GM04503 (cell line): ENCODE measurements at regions not wholly inside any gene's neighbourhood (a gene's known extent, or its start where the extent isn't known, plus 50 kb on each side); places are given as distances from the start of the nearest gene placed in this dataset.

Experiments
- DNase-seq: peaks from one replicate; pipeline ENCODE4 v3.0.0-alpha.2; 2012; ENCODE audit warnings: low read depth

DNA sequence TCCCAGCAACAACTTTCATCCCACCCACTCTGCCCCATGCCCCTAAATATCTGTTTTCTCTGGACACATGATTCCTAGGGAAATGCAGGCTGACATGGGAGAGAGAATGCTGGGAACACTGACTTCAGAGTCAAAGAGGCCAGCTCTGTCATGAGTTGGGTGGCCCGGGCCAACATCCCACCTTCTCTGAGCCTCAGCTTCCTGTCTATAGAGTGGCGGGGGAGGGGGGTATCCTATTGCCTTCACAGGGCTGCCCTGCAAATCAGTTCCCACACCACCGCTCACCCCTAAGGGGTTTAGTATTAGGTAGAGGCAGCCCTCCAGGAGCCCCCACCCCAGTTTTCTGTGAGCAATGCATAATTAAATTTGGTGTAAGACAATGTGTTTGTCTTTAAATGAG lies 175.0 kb upstream of the NCAM1 start:
- DNase-seq: no peak

DNA sequence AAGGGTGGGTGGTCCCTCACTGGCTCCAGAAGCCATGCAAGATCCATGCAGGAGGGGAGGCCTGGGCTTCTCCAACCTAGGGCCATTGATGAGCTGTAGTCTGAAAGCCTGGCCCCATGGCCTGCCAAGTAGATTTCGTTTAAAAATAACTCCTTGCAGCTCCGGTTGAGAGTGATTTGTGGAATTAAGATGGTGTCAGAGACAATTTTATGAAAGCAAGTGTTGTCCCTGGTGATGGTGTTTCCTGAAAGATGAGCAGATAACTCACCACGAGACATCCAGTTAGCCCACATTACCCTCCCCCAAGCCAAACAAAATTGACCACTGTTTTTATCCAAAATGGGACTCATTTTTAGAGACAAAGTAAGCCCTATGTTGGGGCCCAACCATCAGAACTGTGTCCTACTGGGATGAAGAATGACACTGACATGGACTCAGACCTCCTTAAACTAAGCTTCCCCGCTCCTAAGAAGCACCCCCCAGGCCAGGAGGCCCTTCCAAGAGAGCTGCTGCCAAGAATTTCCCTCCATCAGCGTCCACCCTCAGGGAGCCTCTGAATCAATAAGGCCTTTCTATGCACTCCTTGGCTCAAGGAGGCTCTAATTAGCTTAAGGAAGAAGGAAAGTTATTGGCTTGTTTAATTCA lies 174.2 kb upstream of the NCAM1 start:
- DNase-seq: no peak

DNA sequence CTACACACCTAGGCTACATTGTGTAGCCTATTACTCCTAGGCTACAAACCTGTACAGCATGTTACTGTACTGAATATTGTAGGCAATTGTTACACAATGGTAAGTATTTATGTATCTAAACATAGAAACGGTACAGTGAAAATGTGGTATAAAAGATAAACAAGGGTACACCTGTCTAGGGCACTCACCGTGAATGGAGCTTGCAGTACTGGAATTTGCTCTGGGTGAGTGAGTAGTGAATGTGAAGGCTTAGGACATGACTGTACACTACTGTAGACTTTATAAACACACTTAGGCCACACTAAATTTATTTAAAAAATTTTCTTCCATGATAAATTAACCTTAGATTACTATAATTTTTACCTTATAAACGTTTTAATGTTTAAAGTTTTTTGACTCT lies 171.7 kb upstream of the NCAM1 start:
- no peak for DNase-seq

DNA sequence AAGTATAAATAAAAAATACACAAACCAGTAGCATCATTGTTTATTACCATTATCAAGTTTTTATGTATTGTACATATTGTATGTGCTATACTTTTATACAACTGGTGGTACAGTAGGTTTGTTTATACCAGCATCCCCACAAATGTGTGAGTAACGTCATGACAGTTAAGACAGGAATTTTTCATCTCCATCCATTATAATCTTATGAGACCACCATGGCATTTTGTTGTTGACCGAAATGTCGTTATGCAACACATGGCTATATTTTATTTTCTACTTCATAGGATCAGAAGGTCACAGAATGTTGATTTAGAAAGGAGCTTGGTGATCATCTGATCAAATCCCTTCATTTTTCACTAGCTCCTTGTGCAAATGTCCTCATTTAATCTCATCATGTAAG lies 170.9 kb upstream of the NCAM1 start:
- DNase-seq: no peak

DNA sequence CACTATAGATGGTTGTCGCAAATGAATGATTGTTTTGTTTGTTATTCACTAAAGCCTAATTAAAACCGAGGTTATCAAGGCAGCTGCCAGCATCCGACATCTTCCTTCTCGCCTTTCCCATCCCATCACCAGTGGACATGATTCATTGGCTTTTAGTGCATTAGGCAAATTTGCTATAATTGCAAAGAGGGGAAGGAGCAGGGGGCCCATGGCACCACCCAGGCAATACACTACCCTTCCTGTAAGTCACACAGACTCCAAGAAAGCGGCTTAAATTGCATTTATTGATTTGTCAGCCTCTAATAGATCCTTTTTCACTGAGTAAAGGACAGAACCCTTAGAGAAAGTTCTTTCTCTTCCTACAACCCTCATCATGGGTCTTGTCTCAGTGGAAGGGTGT lies 169.2 kb upstream of the NCAM1 start:
- no peak for DNase-seq

DNA sequence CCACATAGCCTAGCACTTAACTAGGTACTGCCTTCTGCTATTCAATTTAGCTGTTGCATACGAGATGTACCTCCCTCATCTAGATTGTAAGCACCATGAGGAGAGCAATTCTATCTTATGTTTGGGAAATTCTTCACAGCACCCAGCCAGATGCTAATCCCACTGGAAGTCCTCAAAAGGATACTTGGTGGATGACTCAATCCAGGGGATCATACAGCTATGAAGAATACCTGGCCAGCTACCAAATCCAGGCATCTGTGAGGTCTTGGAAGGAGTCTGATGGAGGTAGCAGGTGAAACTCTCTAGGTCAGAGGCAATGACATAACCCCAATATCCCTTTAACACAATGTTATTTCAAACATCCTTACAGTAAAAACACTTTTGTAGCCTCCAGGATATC lies 167.8 kb upstream of the NCAM1 start:
- no peak for DNase-seq

DNA sequence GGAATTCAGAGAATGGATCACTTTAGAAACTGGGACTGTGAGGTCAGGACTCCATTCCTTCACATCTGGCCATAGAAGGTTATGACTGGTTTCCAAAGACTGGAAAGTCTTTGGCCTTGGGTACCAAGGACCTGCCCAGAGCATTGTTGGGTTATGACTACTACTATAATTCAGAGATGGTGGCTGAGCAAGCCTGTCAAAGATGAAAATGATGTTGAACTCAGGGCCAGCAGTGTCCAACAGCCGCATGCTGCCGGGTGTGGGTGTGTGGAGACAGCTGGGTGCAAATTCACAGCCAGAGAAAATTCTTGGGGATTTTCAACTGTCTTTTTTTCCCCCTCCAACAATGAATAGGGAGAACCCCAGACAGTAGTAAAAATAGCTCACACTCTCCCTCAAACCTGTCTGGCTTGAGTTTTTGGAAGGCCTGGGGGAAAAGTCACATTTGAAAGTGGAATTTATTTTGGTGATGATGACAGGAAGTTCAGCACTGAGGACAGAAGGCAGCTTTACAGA lies 166.8 kb upstream of the NCAM1 start:
- peak; percentile 68 for DNase-seq

DNA sequence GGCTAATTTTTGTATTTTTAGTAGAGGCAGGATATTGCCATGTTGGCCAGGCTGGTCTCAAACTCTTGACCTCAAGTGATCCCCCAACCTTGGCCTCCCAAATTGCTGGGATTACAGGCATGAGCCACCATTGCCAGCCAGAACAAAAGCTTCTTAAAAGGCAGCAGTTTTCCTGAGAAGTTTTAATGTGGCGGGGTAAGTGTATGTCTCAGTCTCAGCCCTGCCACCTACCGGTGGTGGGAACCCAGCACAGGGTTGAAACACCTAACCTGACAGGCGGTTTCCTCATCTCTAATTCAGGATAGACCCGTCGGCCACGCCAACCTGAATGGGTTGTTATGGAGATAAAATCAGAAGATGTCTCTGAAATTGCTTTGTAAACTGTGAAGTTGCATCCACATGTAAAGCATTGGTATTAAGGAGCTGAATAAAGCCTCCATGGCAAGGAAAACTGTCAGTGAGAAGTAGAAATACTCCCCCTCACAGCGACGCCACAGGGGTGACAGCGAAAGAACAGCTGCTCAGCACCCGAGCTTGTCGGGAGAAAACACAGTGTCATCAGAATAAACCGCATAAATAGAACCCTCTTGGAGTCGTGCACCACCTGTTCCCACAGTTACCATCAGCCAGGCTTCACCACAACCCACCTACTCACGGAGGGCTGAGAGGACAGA lies 165.9 kb upstream of the NCAM1 start:
- DNase-seq: no peak

DNA sequence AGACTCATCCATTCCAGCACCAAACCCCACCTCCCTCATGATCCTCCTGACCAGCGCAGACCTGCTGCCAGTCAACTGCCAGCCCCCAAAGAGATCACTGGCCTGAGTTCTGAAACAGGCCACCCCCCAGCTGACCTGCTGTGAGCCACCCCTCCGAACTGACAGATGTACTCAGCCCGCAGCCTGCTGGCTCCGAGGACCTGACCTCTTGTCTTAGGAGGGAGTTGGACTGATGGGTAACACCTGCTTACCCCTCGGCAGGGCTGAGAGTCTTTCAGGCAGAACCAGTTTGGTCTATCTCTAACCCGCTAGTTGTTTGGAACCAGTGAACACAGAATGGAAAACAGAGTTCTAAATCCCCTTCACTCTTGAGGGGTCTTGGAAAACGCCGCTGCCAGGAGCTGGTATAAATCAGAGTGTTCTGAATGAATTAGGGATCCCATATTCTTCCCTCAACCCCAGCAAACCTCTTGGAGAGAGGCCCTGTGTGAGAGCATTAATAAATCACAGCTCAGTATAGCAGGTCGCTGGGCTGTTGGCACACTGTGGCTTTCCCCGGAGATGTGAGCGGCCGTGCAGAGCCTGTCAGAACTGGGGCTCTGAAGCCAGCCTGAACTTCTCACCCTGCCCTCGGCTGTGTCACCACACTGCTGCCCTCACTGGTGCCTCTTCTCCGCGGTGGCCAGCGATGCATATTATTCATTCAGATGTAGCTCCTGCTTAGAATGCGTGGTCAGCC lies 165.1 kb upstream of the NCAM1 start:
- no peak for DNase-seq

DNA sequence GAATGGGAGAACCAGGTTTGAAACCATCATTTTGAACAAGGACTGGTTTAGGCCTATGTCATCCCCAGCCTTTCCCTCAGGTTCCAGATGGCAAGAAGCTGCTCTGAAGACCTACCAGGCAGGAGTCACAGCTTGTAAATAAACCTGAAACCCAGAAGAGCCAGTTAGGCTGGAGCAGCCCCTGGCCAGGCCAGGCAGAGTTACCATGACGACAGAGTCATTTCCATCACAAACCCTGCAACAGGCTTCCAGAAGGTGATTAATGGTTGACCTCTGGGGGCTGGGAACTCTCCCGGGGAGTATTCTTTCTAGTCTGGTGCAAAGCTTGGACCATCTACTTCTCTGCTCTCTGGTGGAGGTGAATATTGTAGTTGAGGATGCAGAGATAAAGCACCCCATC lies 164.1 kb upstream of the NCAM1 start:
- no peak for DNase-seq

DNA sequence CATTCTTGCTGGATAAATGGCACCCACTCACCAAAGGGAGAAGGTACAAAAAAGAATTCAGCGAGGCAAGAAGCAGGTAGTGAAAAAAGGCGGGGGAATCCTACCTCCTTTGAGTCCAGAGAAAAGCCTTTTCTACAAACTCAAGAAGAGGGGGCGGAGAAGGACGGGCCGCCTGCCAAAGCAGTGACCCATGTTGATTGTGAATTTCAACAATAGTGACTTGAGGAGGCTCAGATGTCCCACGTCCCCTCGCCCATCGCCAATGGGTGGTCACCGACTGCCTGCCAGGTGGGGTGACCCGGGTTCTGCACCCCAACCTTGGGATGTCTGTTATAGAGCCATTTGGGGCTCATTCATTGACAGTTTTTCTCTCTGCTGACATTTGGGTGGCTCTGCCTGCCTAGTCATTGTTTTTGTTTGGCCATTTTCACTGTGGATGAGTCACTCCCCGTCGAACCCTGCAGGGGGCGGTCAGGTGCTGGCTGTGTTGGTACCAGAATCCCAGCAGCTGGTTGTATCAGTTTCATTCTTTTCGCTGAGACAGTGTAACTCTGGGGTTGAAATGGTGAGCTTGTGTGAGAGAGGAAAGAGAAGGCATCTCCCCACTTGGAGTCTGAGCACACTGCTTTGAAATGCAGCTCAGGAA lies 163.4 kb upstream of the NCAM1 start:
- peak; percentile 9 for DNase-seq

DNA sequence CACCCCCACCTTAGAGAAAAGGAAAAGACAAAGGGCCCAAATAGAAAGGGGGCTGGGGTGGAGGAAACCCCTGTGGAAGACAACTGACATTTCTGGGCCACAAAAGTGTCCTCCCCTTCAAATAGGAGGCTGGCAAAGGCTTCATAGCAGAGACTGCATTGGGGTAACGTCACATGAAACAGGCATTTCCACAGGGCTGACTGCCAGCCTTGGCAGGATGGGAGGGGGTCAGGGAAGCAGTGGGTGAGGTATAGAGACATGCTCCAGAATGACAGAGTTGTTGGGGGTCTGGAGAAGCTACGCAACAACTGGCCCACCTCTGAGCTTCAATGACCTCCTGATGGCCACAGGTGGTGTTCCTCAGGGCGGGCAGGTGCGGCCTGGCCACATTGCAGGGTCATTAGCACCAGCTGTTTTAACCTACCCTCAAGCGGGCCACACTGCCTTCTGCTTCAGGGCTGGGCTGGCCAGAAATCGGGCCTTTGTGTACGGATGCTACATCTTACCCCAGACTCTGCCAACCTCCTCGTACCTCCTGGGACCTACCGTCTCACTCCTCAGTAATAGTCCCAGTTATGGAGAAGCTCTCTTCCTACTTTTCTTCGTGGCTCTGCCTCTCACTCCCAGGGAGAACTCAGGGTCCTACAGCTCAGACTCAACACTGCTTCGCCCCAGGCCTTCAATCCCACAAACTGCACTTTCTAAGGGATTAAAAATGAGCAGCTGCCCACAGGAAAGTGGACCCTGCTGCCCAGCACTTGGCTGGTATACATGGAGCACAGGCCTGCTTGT lies 160.0 kb upstream of the NCAM1 start:
- DNase-seq: no peak

DNA sequence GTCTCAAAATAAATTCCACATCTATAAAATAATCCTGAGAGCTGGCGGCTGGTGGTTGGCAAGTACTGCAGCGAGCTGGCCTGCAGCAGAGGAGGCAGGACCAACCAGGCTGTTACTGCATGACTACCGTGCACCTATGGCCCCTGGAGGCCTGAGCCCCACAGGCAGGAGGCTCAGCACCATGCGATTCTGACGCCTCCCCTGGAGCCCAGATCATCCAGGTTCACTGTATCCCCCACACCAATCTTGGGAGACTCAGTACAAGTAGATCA lies 159.5 kb upstream of the NCAM1 start:
- DNase-seq: no peak

DNA sequence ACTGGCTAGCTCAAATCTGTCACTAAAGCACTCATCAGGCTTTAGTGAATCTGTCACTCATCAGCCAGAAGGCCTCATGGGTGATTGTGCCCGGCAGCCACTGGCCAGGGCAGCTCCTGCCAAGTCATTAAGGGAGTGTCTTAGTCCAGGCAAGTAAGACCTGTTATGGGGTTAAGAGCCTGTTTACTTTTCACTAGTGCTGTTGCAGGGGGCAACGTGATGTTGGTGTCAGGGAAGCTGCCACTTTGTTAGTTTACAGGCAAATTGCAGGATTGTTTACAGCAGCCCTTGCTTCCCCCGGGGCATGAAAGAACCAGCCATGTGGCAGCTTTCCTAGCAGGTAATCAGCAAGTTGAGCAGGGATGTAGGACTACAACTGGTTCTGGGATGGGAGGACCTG lies 155.6 kb upstream of the NCAM1 start:
- DNase-seq: no peak

DNA sequence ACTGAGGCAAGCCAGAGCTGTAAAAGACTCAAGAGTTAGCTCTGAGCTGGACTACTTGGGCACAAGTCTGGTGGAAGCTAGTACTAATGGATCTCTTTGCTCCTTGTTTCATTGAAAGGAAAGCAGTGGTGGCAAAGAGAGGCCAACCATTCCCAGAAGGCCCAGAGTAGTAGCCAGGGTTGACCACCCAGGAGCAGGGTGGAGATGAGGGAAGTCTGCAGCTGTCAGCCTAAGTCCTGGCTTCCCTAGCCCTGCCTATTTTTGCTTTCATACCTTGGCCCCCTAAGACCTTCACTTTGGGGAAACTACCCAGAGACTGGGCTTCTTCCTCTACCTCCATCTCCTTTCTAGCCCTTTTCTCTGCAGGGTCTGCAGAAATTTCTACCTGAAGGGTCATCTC lies 155.0 kb upstream of the NCAM1 start:
- DNase-seq: no peak

DNA sequence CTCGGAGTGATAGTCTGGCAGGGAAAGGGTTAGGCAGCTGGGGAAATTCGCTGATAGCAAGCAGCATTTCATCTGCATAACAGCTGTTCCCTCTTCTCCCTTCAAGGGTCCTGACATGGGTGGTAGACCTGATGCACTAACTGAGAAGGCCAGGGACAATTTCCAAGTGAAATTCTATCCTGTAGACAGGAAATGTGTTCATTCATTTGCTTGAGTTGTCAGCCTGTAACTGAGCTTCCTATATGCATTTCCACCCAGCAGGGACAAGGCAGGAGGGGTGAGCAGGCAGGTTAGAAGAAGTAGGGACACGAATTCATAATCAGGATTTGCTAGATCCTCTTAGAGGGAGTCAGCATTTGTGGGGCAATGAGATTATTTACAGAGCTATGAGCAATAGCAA lies 154.3 kb upstream of the NCAM1 start:
- no peak for DNase-seq

DNA sequence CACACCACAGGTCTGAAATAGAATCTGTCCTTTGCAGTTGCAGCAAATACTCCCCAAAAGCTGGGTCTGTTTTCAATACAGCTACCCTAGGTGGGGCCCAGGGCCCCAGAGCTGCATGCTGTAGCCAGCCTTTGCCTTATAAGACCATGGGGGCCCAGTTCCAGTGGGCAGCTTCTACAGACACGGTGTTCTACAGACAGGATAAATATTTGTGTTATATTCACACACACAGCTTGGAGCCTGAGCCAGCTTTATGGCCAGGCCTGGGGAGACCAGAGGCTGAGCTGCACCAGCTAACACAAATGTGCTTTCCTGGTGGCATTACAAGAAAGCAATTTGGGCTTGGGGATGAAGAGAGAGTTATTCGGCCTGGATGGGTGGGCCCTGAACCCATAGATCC lies 151.8 kb upstream of the NCAM1 start:
- DNase-seq: no peak

DNA sequence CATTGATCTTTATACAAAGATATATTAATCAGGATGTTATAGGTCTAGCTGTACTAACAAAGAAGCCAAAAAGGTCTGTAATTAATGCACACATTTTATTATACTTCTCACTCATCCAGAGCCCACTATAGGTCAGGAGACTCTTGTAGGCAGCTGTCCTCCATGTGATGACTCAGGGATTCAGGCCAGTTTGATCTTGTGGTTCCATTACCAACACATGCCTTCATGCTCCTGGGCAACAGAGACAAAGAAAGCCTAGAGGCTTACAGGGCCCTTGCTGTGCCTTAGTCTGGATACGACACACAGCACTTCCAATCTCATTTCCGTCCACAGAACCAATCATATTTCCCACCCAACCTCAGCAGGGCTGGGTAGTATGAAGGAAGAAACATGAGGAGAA lies 150.3 kb upstream of the NCAM1 start:
- no peak for DNase-seq

DNA sequence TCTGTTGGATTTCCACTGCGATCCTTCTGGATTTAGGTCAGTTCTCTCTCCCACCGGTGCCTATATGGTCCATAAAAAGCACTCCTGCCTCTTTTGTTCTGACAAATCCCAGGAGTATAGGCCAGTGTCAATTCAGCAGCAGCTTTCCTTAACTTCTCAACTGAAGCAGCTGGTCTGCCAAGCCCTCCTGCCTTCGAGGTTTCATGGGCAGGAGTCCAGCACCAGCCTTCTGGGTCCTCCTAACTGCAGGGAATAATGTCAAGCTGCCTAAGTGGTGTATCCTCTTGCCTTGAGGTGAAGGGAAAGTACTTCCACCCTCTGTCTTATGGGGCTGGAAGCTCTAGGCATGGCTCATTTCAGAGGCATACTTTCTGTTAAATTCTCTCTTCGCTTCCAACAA lies 149.4 kb upstream of the NCAM1 start:
- no peak for DNase-seq

DNA sequence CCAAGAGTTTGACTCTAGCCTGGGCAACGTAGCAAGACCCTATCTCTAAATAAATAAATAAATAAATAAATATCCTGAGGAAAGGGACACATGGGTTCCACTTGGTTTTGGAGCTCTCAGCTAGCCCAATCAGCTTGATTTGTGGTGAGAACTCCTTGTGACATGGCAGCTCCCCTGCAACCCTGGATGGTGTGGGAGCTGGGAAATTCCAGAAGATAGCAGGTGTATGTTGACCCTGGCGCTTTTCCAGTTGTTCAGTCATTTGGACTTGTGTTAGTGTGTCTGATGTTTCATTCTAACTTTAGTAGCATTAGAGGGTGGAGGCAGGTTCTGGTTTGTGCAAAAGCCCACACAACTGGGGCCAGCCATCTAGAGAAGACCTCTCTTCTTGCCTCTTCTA lies 148.5 kb upstream of the NCAM1 start:
- DNase-seq: no peak

DNA sequence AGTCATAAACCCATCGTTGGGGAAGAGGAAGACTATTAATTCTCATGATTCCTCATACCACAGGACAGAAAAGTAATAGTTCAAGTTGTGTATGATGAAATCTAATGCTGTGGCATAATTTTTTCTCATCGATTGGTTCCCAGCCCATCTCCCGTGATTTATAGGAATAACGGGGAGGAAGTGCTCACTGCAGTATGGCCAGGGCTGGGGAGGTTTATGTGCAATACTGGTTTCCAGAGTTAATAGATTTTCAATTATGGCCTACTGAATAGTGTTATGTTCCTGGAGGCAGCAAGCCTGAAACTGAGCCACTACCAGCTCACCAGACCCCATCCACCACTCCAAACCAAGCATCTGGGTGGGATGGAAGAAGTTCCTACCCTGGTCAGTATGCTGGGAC lies 147.1 kb upstream of the NCAM1 start:
- DNase-seq: no peak

DNA sequence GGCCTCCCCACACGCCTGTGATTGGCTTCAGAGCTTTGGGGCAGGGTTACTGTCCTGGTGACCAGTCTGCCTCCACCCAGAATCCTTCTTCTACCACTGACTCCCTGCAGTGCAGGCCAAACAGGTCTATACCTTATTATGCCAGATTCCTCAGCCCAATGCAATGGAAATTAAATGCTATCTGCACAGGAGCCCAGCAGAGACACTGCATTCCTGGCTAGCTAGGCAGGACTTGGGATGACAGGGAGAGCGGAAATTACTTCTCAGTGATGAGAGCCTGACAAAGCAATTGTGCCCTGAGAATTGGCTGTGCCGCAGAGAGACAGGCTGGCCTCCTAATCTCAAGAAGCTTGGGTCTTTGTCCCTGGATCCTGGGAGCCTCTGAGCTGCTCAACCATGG lies 143.8 kb upstream of the NCAM1 start:
- no peak for DNase-seq
